DND-41 (cell line): ENCODE measurements at regions not wholly inside any gene's neighbourhood (a gene's known extent, or its start where the extent isn't known, plus 50 kb on each side); places are given as distances from the start of the nearest gene placed in this dataset.

ENCODE experiments used
- ATAC-seq: fragments of 200-7000 bp; cut with Tn5 transposase; 3 replicates; pipeline ENCODE4 v1.9.1; 2021; ENCODE audit warnings: low read depth; ENCODE audit not compliant: insufficient read depth
- DNase-seq: peaks from one replicate; pipeline ENCODE4 v3.0.0-alpha.2; 2020
- H2AFZ ChIP-seq: 2 replicates; pipeline ENCODE4 v1.6.0; 2012; ENCODE audit warnings: low read depth, low read length
- H3K27ac ChIP-seq: 2 replicates; pipeline ENCODE4 v1.5.1; 2012; ENCODE audit warnings: low read length, inconsistent platforms
- H3K27me3 ChIP-seq: fragments of 200-600 bp; sonication (generic); 2 replicates; pipeline ENCODE4 v1.6.0; 2012; ENCODE audit warnings: low read length, mild to moderate bottlenecking, inconsistent platforms; ENCODE audit not compliant: insufficient read depth, poor library complexity
- H3K36me3 ChIP-seq: 2 replicates; pipeline ENCODE4 v1.5.1; 2012; ENCODE audit warnings: low read length, inconsistent platforms; ENCODE audit not compliant: insufficient read depth
- H3K4me1 ChIP-seq: 2 replicates; pipeline ENCODE4 v1.5.1; 2012; ENCODE audit warnings: mild to moderate bottlenecking, low read length; ENCODE audit not compliant: insufficient read depth
- H3K4me2 ChIP-seq: 2 replicates; pipeline ENCODE4 v1.6.0; 2012; ENCODE audit warnings: mild to moderate bottlenecking, moderate library complexity, low read length, inconsistent platforms; ENCODE audit not compliant: insufficient read depth
- H3K4me3 ChIP-seq, 2 experiments: fragments of 200-600 bp in 1 of 2; shearing (Covaris generic) in 1 of 2; 2 replicates each; pipeline ENCODE4 v1.5.1; 2012 to 2016; ENCODE audit warnings: inconsistent platforms in 2 of 2, low read length in 2 of 2, mild to moderate bottlenecking in 2 of 2, low read depth in 1 of 2, moderate library complexity in 1 of 2
- H3K79me2 ChIP-seq: 2 replicates; pipeline ENCODE4 v1.6.0; 2012; ENCODE audit warnings: low read length, inconsistent platforms; ENCODE audit not compliant: insufficient read depth
- H3K9ac ChIP-seq: 2 replicates; pipeline ENCODE4 v1.6.0; 2012; ENCODE audit warnings: low read depth, mild to moderate bottlenecking, inconsistent platforms, low read length, moderate library complexity
- H3K9me3 ChIP-seq: 2 replicates; pipeline ENCODE4 v1.5.1; 2012; ENCODE audit warnings: low read length, moderate library complexity, mild to moderate bottlenecking, inconsistent platforms; ENCODE audit not compliant: insufficient read depth, severe bottlenecking
- H4K20me1 ChIP-seq: 2 replicates; pipeline ENCODE4 v1.6.0; 2012; ENCODE audit warnings: low read length; ENCODE audit not compliant: insufficient read depth
- CTCF ChIP-seq: IDR thresholded peaks from 2 replicates; pipeline ENCODE4 v1.5.1; 2012; ENCODE audit warnings: borderline replicate concordance, low read length, moderate library complexity, mild to moderate bottlenecking; ENCODE audit not compliant: poor library complexity, severe bottlenecking; ENCODE audit errors: extremely low read depth
- EZH2 ChIP-seq: IDR thresholded peaks from 3 replicates; pipeline ENCODE4 v1.6.1; 2012; ENCODE audit warnings: borderline replicate concordance, low read depth, mild to moderate bottlenecking, moderate library complexity, low read length, inconsistent platforms; ENCODE audit not compliant: severe bottlenecking

GRCh38 chr2:221655300-221655699 lies 83.2 kb upstream of the EPHA4 start:
- H4K20me1 ChIP-seq, result no peaks in the 10 kb centered on the region
- no peaks in the 10 kb centered on the region for H3K9me3 ChIP-seq
- H3K36me3 ChIP-seq, result no peaks in the 10 kb centered on the region
- DNase-seq, result no peak
- no peak overlapping the region for H2AFZ ChIP-seq
- H3K4me1 ChIP-seq, result no peaks in the 10 kb centered on the region
- no peak for TF ChIP-seq EZH2
- TF ChIP-seq CTCF, result no peak
- H3K27me3 ChIP-seq, result no peaks in the 10 kb centered on the region
- no peaks in the 10 kb centered on the region for H3K79me2 ChIP-seq
- no peak for ATAC-seq
- H3K4me2 ChIP-seq, result no peak overlapping the region
- no peak overlapping the region for H3K4me3 ChIP-seq
- no peak overlapping the region for H3K27ac ChIP-seq
- no peak overlapping the region for H3K9ac ChIP-seq

- Histone ChIP-seq H3K27me3 (no peaks in the 10 kb centered on the region), H2AFZ (no peak overlapping the region), H3K9ac (no peak overlapping the region), H3K27ac (no peak overlapping the region), H3K9me3 (no peaks in the 10 kb centered on the region), H3K79me2 (no peaks in the 10 kb centered on the region), H4K20me1 (no peaks in the 10 kb centered on the region), H3K4me1 (no peaks in the 10 kb centered on the region), H3K4me2 (no peak overlapping the region), H3K36me3 (no peaks in the 10 kb centered on the region), H3K4me3 (no peak overlapping the region)
- TF ChIP-seq CTCF (no peak), EZH2 (no peak)
- DNase-seq (no peak), ATAC-seq (no peak)
These were observed 81.1 kb upstream of the EPHA4 start for GRCh38 chr2:221653182-221653581.

- H3K4me2 ChIP-seq, result no peak overlapping the region
- no peak overlapping the region for H3K27ac ChIP-seq
- no peaks in the 10 kb centered on the region for H4K20me1 ChIP-seq
- H3K79me2 ChIP-seq, result no peaks in the 10 kb centered on the region
- no peak for DNase-seq
- H3K27me3 ChIP-seq, result no peaks in the 10 kb centered on the region
- H3K4me3 ChIP-seq, result no peak overlapping the region
- H3K4me1 ChIP-seq, result no peaks in the 10 kb centered on the region
- no peak overlapping the region for H2AFZ ChIP-seq
- H3K36me3 ChIP-seq, result no peaks in the 10 kb centered on the region
- no peak overlapping the region for H3K9ac ChIP-seq
- TF ChIP-seq EZH2, result no peak
- TF ChIP-seq CTCF, result no peak
- no peaks in the 10 kb centered on the region for H3K9me3 ChIP-seq
- no peak for ATAC-seq
These were observed 77.1 kb upstream of the EPHA4 start for GRCh38 chr2:221649051-221649775.
